ENCODE measurements at regions not wholly inside any gene's neighbourhood (a gene's known extent, or its start where the extent isn't known, plus 50 kb on each side); places are given as distances from the start of the nearest gene placed in this dataset.
A peak's percentile ranks its signal among the peaks of the same experiment; 100 is the strongest.

GRCh38 chr14:53325176-53325806 is 172.2 kb upstream of the DDHD1 start:
- Histone ChIP-seq H3K36me3 (ENCODE audit: insufficient read depth in 1 of 2, low read depth in 1 of 2) (no peaks in the 10 kb centered on the region), H3K4me1 (no peaks in the 10 kb centered on the region), H3K27me3 (ENCODE audit: insufficient read depth in 3 of 3, low read length in 2 of 3) (no peaks in the 10 kb centered on the region), H3K9me3 (no peaks in the 10 kb centered on the region), H3K4me3 (no peak overlapping the region), H3K27ac (no peak overlapping the region)
- DNase-seq: no peak
- TF ChIP-seq, protein P1, sequence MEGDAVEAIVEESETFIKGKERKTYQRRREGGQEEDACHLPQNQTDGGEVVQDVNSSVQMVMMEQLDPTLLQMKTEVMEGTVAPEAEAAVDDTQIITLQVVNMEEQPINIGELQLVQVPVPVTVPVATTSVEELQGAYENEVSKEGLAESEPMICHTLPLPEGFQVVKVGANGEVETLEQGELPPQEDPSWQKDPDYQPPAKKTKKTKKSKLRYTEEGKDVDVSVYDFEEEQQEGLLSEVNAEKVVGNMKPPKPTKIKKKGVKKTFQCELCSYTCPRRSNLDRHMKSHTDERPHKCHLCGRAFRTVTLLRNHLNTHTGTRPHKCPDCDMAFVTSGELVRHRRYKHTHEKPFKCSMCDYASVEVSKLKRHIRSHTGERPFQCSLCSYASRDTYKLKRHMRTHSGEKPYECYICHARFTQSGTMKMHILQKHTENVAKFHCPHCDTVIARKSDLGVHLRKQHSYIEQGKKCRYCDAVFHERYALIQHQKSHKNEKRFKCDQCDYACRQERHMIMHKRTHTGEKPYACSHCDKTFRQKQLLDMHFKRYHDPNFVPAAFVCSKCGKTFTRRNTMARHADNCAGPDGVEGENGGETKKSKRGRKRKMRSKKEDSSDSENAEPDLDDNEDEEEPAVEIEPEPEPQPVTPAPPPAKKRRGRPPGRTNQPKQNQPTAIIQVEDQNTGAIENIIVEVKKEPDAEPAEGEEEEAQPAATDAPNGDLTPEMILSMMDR (IDR thresholded peaks at IDR 0.05): peak; percentile 6
- no peak for ATAC-seq
- intact Hi-C loops (cut with DNase I): no loop called here

- no peak for ATAC-seq
- 30 to 39% (median 37%) methylated on average over 5 of the region's 5 CpGs for WGBS, 3 donors
These were observed 163.4 kb upstream of the DDHD1 start for GRCh38 chr14:53316504-53316903.

DNA sequence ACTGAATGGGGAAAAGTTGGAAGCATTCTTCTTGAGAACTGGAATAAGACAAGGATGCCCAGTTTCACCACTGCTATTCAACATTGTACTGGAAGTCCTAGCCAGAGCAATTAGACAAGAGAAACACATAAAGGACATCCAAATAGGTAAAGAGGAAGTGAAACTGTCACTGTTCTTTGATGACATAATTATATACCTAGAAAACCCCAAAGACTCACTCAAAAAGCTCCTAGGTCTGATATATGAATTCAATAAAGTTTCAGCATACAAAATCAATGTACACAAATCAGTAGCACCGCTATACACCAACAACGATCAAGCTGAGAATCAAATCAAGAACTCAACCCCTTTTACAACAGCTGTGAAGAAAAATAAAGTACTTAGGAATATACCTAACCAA is 157.3 kb upstream of the DDHD1 start:
- WGBS, 3 donors: 96 to 99% (median 97%) methylated on average over 2 of the region's 2 CpGs
- ATAC-seq: no peak

More at GRCh38 chr14:53316504-53316903, 163.4 kb upstream of the DDHD1 start:
- Histone ChIP-seq H3K27ac (no peak overlapping the region), H3K4me3 (no peak overlapping the region), H3K27me3 (ENCODE audit: insufficient read depth in 3 of 3, low read length in 2 of 3) (no peaks in the 10 kb centered on the region), H3K36me3 (ENCODE audit: insufficient read depth in 1 of 2, low read depth in 1 of 2) (no peaks in the 10 kb centered on the region), H3K4me1 (no peaks in the 10 kb centered on the region), H3K9me3 (no peaks in the 10 kb centered on the region)
- intact Hi-C loops (cut with DNase I): no loop called here
- TF ChIP-seq, protein P1 (IDR thresholded peaks at IDR 0.05): no peak
- DNase-seq: no peak

GRCh38 chr14:53306911-53307310 is 153.8 kb upstream of the DDHD1 start:
- Histone ChIP-seq H3K27ac (no peak overlapping the region), H3K4me1 (no peaks in the 10 kb centered on the region), H3K9me3 (no peaks in the 10 kb centered on the region), H3K4me3 (peak overlapping the region; percentile 59), H3K36me3 (ENCODE audit: insufficient read depth in 1 of 2, low read depth in 1 of 2) (no peaks in the 10 kb centered on the region), H3K27me3 (ENCODE audit: insufficient read depth in 3 of 3, low read length in 2 of 3) (no peaks in the 10 kb centered on the region)
- WGBS, 3 donors: 53 to 59% (median 55%) methylated on average over 3 of the region's 3 CpGs
- TF ChIP-seq, protein P1 (IDR thresholded peaks at IDR 0.05): no peak
- DNase-seq: no peak
- intact Hi-C loops (cut with DNase I): loop anchor here (5.0 to 10.0 kb wide), 2 partner anchors 482 to 485 kb away; no protein-coding TSS in a partner anchor
- no peak for ATAC-seq

More for the DNA sequence above, 157.3 kb upstream of the DDHD1 start:
- DNase-seq: no peak
- no peaks in the 10 kb centered on the region for H3K4me1 ChIP-seq
- no peak overlapping the region for H3K27ac ChIP-seq
- no peaks in the 10 kb centered on the region for H3K9me3 ChIP-seq
- no peaks in the 10 kb centered on the region for H3K27me3 ChIP-seq (ENCODE audit: insufficient read depth in 3 of 3, low read length in 2 of 3)
- no peak overlapping the region for H3K4me3 ChIP-seq
- TF ChIP-seq, protein P1 (IDR thresholded peaks at IDR 0.05): no peak
- H3K36me3 ChIP-seq (ENCODE audit: insufficient read depth in 1 of 2, low read depth in 1 of 2): no peaks in the 10 kb centered on the region
- intact Hi-C loops (cut with DNase I): no loop called here

DNA sequence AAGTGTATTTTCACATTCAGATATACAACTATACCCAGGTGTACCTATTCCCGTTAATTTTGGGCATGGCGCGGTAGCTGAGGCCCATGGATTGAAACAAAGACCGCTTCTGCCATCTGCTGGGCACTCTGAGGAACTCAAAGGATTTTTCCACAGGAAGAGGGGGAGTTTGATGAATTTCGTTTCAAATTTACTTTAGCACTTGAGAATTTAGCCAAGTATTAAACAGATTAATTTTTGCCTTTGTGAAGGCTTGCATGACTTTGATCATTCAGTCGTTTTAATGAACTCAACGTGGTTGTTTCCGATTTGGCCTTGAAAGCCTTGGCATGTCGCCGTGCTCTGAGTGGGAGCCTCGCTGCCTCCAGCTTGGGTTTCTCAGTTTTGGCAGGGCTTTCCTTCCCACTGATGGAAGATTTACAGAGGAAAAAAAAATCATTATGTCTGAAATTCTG is 153.2 kb upstream of the DDHD1 start:
- 1 to 5% (median 2%) methylated on average over 11 of the region's 11 CpGs for WGBS, 3 donors
- no peaks in the 10 kb centered on the region for H3K4me1 ChIP-seq
- DNase-seq (peak; percentile 57 to 62), ATAC-seq (peak; percentile 49 to 86 (median 62))
- intact Hi-C loops (cut with DNase I): loop anchor here (5.0 to 10.0 kb wide), 2 partner anchors 481 to 484 kb away; no protein-coding TSS in a partner anchor
- H3K4me3 ChIP-seq: peak overlapping the region; percentile 59
- H3K27ac ChIP-seq: no peak overlapping the region
- H3K27me3 ChIP-seq (ENCODE audit: insufficient read depth in 3 of 3, low read length in 2 of 3): no peaks in the 10 kb centered on the region
- TF ChIP-seq, protein P1 (IDR thresholded peaks at IDR 0.05): peak; percentile 77
- H3K9me3 ChIP-seq: no peaks in the 10 kb centered on the region
- no peaks in the 10 kb centered on the region for H3K36me3 ChIP-seq (ENCODE audit: insufficient read depth in 1 of 2, low read depth in 1 of 2)

All from psoas muscle (tissue), 7 donors.